ENCODE measurements at regions not wholly inside any gene's neighbourhood (a gene's known extent, or its start where the extent isn't known, plus 50 kb on each side); places are given as distances from the start of the nearest gene placed in this dataset.

GRCh38 chr17:77877036-77877435 is 81.5 kb upstream of the TNRC6C start:
- POLR2A ChIA-PET: interaction anchor here (0.6 kb wide), 1 partner anchor 12 kb away, joined by 10 read pairs; no protein-coding TSS in a partner anchor

GRCh38 chr17:77877646-77878355 is 80.7 kb upstream of the TNRC6C start:
- Mint-ChIP-seq H3K4me3 (no peak overlapping the region), H3K4me1 (peaks cover 20% of the 10 kb centered on the region), H3K9me3 (peaks cover 19% of the 10 kb centered on the region), H3K36me3 (peaks cover 11% of the 10 kb centered on the region), H3K27me3 (ENCODE audit: low read depth) (peaks cover 10% of the 10 kb centered on the region), H3K27ac (no peak overlapping the region)
- no peak for DNase-seq (ENCODE audit: low spot score)
- POLR2A ChIA-PET: interaction anchor here (0.6 kb wide), 2 partner anchors 11 to 87 kb away, joined by 3 to 10 read pairs; no protein-coding TSS in a partner anchor
- ATAC-seq: no peak
- CTCF ChIA-PET: interaction anchor here (1.0 to 2.3 kb wide), 3 partner anchors 10 to 207 kb away, joined by 3 to 13 read pairs (median 4); no protein-coding TSS in a partner anchor
- TF ChIP-seq ZNF138 (CRISPR knock-in tag; conservative IDR thresholded peaks at IDR 0.05) (no peak), CBFB (CRISPR knock-in tag; IDR thresholded peaks at IDR 0.05; ENCODE audit: low read depth) (no peak), ZNF396 (CRISPR knock-in tag; IDR thresholded peaks at IDR 0.05; ENCODE audit: borderline replicate concordance) (no peak), RORB (CRISPR knock-in tag; IDR thresholded peaks at IDR 0.05) (no peak), FOXJ3 (CRISPR knock-in tag; IDR thresholded peaks at IDR 0.05; ENCODE audit: borderline replicate concordance) (no peak), CTCF (IDR thresholded peaks at IDR 0.05) (no peak), MYBL2 (CRISPR knock-in tag; IDR thresholded peaks at IDR 0.05) (no peak), JUN (CRISPR knock-in tag; IDR thresholded peaks at IDR 0.05) (no peak), ZSCAN18 (CRISPR knock-in tag; IDR thresholded peaks at IDR 0.05) (no peak), NFATC4 (CRISPR knock-in tag; IDR thresholded peaks at IDR 0.05) (no peak), GTF2I (CRISPR knock-in tag; conservative IDR thresholded peaks at IDR 0.05) (no peak)

More at GRCh38 chr17:77877036-77877435, 81.5 kb upstream of the TNRC6C start:
- ATAC-seq: no peak
- peaks cover 10% of the 10 kb centered on the region for H3K27me3 Mint-ChIP-seq (ENCODE audit: low read depth)
- H3K36me3 Mint-ChIP-seq: peaks cover 11% of the 10 kb centered on the region
- CTCF ChIA-PET: interaction anchor here (0.6 to 2.3 kb wide), 2 partner anchors 9 to 15 kb away, joined by 3 to 13 read pairs; no protein-coding TSS in a partner anchor
- DNase-seq (ENCODE audit: low spot score): no peak
- H3K4me1 Mint-ChIP-seq: peaks cover 14% of the 10 kb centered on the region
- no peak overlapping the region for H3K4me3 Mint-ChIP-seq
- H3K27ac Mint-ChIP-seq: no peak overlapping the region
- no peak for TF ChIP-seq CBFB (CRISPR knock-in tag; IDR thresholded peaks at IDR 0.05; ENCODE audit: low read depth)
- no peak for TF ChIP-seq MLX (CRISPR knock-in tag; IDR thresholded peaks at IDR 0.05)
- no peak for TF ChIP-seq AR (CRISPR knock-in tag; IDR thresholded peaks at IDR 0.05)
- no peak for TF ChIP-seq NFE2L1 (CRISPR knock-in tag; IDR thresholded peaks at IDR 0.05)
- no peak for TF ChIP-seq HMGA2 (CRISPR knock-in tag; IDR thresholded peaks at IDR 0.05)
- TF ChIP-seq GTF2I (CRISPR knock-in tag; conservative IDR thresholded peaks at IDR 0.05): no peak
- no peak for TF ChIP-seq ZNF121 (CRISPR knock-in tag; IDR thresholded peaks at IDR 0.05)
- TF ChIP-seq FOXK1 (CRISPR knock-in tag; IDR thresholded peaks at IDR 0.05): no peak
- TF ChIP-seq ATF6 (CRISPR knock-in tag; IDR thresholded peaks at IDR 0.05): no peak
- TF ChIP-seq IRF2 (CRISPR knock-in tag; IDR thresholded peaks at IDR 0.05; ENCODE audit: borderline replicate concordance, low read depth): no peak
- no peak for TF ChIP-seq ZNF423 (CRISPR knock-in tag; IDR thresholded peaks at IDR 0.05)
- TF ChIP-seq GRHL2 (CRISPR knock-in tag; IDR thresholded peaks at IDR 0.05; ENCODE audit: insufficient replicate concordance, severe bottlenecking): no peak
- no peak for TF ChIP-seq NR1H2 (CRISPR knock-in tag; IDR thresholded peaks at IDR 0.05)
- TF ChIP-seq ZNF219 (CRISPR knock-in tag; IDR thresholded peaks at IDR 0.05; ENCODE audit: borderline replicate concordance): no peak
- no peak for TF ChIP-seq TEAD1 (CRISPR knock-in tag; IDR thresholded peaks at IDR 0.05)
- TF ChIP-seq ZNF263 (CRISPR knock-in tag; IDR thresholded peaks at IDR 0.05; ENCODE audit: low read depth): no peak
- TF ChIP-seq PRRX2 (CRISPR knock-in tag; IDR thresholded peaks at IDR 0.05): no peak
- no peak for TF ChIP-seq NFYB (CRISPR knock-in tag; conservative IDR thresholded peaks at IDR 0.05; ENCODE audit: low read depth)
- no peak for TF ChIP-seq SOX15 (CRISPR knock-in tag; IDR thresholded peaks at IDR 0.05)
- TF ChIP-seq ZBTB21 (CRISPR knock-in tag; IDR thresholded peaks at IDR 0.05; ENCODE audit: borderline replicate concordance): no peak
- H3K9me3 Mint-ChIP-seq: peaks cover 19% of the 10 kb centered on the region

All from WTC11 (cell line).